ENCODE measurements at regions not wholly inside any gene's neighbourhood (a gene's known extent, or its start where the extent isn't known, plus 50 kb on each side); places are given as distances from the start of the nearest gene placed in this dataset.

- TF ChIP-seq POLR2A (IDR thresholded peaks at IDR 0.05), result no peak
- TF ChIP-seq CTCF (IDR thresholded peaks at IDR 0.05), result no peak
- TF ChIP-seq POLR2AphosphoS5 (IDR thresholded peaks at IDR 0.05), result no peak
Measured at GRCh38 chr17:33873201-33873617, 381.9 kb upstream of the CCL2 start.
